ENCODE measurements at regions not wholly inside any gene's neighbourhood (a gene's known extent, or its start where the extent isn't known, plus 50 kb on each side); places are given as distances from the start of the nearest gene placed in this dataset.

GRCh38 chr11:96943970-96944369 lies 554.2 kb downstream of the JRKL start:
- TF ChIP-seq, protein P1, sequence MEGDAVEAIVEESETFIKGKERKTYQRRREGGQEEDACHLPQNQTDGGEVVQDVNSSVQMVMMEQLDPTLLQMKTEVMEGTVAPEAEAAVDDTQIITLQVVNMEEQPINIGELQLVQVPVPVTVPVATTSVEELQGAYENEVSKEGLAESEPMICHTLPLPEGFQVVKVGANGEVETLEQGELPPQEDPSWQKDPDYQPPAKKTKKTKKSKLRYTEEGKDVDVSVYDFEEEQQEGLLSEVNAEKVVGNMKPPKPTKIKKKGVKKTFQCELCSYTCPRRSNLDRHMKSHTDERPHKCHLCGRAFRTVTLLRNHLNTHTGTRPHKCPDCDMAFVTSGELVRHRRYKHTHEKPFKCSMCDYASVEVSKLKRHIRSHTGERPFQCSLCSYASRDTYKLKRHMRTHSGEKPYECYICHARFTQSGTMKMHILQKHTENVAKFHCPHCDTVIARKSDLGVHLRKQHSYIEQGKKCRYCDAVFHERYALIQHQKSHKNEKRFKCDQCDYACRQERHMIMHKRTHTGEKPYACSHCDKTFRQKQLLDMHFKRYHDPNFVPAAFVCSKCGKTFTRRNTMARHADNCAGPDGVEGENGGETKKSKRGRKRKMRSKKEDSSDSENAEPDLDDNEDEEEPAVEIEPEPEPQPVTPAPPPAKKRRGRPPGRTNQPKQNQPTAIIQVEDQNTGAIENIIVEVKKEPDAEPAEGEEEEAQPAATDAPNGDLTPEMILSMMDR (IDR thresholded peaks at IDR 0.05 in 4 of 5, conservative IDR thresholded peaks at IDR 0.05 in 1 of 5), result no peak
- TF ChIP-seq POLR2A (IDR thresholded peaks at IDR 0.05), result no peak

All from gastrocnemius medialis (tissue), 4 donors.